WTC11 (cell line): ENCODE measurements at regions not wholly inside any gene's neighbourhood (a gene's known extent, or its start where the extent isn't known, plus 50 kb on each side); places are given as distances from the start of the nearest gene placed in this dataset.

ENCODE experiments used
- CBFB ChIP-seq: sonication (generic); formaldehyde crosslinking; IDR thresholded peaks from 2 replicates; pipeline ENCODE4 v1.8.1; 2022; ENCODE audit warnings: mild to moderate bottlenecking, low read depth, missing genetic modification reagents
- IRF2 ChIP-seq: sonication (generic); formaldehyde crosslinking; IDR thresholded peaks from 2 replicates; pipeline ENCODE4 v1.8.0; 2022; ENCODE audit warnings: low read depth, missing genetic modification reagents, borderline replicate concordance
- JAZF1 ChIP-seq: fragments of 250-450 bp; sonication (Bioruptor Pico); IDR thresholded peaks from 2 replicates; pipeline ENCODE4 v1.9.0; 2021; ENCODE audit warnings: moderate library complexity, mild to moderate bottlenecking, inconsistent platforms
- KAT7 ChIP-seq: sonication (generic); formaldehyde crosslinking; IDR thresholded peaks from 2 replicates; pipeline ENCODE4 v1.8.1; 2023; ENCODE audit warnings: missing genetic modification reagents, mild to moderate bottlenecking, borderline replicate concordance
- NR3C1 ChIP-seq: sonication (generic); formaldehyde crosslinking; conservative IDR thresholded peaks from 2 replicates; pipeline ENCODE4 v1.8.1; 2023; ENCODE audit warnings: low read depth, mild to moderate bottlenecking, missing genetic modification reagents
- RELA ChIP-seq: sonication (generic); formaldehyde crosslinking; IDR thresholded peaks from 2 replicates; pipeline ENCODE4 v1.8.1; 2022; ENCODE audit warnings: missing genetic modification reagents, mild to moderate bottlenecking, borderline replicate concordance
- SMAD4 ChIP-seq: sonication (generic); formaldehyde crosslinking; IDR thresholded peaks from 2 replicates; pipeline ENCODE4 v1.8.0; 2022; ENCODE audit warnings: mild to moderate bottlenecking, missing genetic modification reagents
- ZNF317 ChIP-seq: sonication (generic); formaldehyde crosslinking; IDR thresholded peaks from 2 replicates; pipeline ENCODE4 v1.8.1; 2023; ENCODE audit warnings: low read depth, mild to moderate bottlenecking, moderate library complexity, missing genetic modification reagents, borderline replicate concordance
- TF ChIP-seq, protein P1 (sequence below): fragments of 200-600 bp; IDR thresholded peaks from 2 replicates; pipeline ENCODE4 v1.8.0; 2022; ENCODE audit warnings: antibody characterized with exemption
- TF ChIP-seq, protein P2 (sequence below): fragments of 250-450 bp; sonication (Bioruptor Pico); conservative IDR thresholded peaks from 2 replicates; pipeline ENCODE4 v1.9.0; 2021; ENCODE audit warnings: mild to moderate bottlenecking

DNA sequence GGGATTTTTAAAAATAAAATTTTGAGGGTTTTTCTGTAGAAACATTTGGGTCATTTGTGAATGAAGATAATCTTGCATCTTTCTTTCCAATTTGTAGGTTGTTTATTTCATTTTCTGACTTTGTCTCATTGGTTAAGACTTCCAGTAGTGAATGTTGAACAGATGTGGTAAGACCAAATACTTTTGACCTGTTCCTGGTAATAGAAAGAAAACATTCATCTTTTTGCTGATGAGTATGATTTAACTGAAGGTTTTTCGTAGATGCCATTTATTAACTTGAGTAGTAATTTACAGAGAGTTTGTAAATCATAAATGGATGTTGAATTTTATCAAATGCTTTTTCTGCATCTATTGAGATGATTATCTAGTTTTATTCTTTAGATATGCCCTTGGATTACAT lies 416.1 kb upstream of the CITED2 start:
- TF ChIP-seq ZNF317 (CRISPR knock-in tag) (no peak), IRF2 (no peak), CBFB (CRISPR knock-in tag) (no peak), NR3C1 (CRISPR knock-in tag) (no peak), JAZF1 (CRISPR knock-in tag) (no peak), RELA (CRISPR knock-in tag) (no peak), SMAD4 (no peak), KAT7 (no peak)
- TF ChIP-seq, protein P1, sequence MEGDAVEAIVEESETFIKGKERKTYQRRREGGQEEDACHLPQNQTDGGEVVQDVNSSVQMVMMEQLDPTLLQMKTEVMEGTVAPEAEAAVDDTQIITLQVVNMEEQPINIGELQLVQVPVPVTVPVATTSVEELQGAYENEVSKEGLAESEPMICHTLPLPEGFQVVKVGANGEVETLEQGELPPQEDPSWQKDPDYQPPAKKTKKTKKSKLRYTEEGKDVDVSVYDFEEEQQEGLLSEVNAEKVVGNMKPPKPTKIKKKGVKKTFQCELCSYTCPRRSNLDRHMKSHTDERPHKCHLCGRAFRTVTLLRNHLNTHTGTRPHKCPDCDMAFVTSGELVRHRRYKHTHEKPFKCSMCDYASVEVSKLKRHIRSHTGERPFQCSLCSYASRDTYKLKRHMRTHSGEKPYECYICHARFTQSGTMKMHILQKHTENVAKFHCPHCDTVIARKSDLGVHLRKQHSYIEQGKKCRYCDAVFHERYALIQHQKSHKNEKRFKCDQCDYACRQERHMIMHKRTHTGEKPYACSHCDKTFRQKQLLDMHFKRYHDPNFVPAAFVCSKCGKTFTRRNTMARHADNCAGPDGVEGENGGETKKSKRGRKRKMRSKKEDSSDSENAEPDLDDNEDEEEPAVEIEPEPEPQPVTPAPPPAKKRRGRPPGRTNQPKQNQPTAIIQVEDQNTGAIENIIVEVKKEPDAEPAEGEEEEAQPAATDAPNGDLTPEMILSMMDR, result no peak
- TF ChIP-seq, protein P2, sequence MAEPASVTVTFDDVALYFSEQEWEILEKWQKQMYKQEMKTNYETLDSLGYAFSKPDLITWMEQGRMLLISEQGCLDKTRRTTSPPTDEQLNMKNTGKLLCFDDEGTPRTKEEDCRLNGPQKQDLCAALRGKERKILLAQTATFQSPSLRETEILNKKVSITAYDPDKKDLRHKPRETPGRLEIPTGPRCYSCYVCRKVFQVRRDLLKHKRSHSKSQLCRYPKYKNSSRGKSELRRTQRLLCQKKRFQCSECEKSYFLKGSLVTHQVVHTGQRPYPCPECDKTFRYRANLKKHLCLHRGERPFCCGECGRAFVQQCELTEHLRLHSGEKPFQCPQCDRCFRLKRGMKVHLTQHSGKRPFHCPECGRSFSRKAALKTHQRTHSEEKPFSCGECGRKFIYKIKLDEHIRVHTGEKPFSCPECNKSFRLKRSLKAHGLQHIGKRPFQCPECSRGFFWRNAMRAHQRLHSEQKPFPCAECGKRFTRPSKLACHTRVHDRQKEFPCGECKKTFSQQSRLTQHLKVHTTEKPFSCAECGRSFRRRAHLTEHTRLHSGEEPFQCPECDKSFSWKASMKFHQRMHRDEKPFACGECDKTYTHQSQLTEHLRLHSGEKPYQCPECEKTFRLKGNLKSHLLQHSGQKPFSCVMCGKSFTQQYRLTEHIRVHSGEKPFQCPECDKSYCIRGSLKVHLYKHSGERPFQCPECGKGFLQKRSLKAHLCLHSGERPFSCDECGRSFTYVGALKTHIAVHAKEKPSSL, result no peak
